ENCODE measurements at regions not wholly inside any gene's neighbourhood (a gene's known extent, or its start where the extent isn't known, plus 50 kb on each side); places are given as distances from the start of the nearest gene placed in this dataset.
"Not testable (repeated sequence)": the region's sequence is repeated elsewhere in the genome, so short reads cannot be mapped to it uniquely, and the experiment has no call there.

DNA sequence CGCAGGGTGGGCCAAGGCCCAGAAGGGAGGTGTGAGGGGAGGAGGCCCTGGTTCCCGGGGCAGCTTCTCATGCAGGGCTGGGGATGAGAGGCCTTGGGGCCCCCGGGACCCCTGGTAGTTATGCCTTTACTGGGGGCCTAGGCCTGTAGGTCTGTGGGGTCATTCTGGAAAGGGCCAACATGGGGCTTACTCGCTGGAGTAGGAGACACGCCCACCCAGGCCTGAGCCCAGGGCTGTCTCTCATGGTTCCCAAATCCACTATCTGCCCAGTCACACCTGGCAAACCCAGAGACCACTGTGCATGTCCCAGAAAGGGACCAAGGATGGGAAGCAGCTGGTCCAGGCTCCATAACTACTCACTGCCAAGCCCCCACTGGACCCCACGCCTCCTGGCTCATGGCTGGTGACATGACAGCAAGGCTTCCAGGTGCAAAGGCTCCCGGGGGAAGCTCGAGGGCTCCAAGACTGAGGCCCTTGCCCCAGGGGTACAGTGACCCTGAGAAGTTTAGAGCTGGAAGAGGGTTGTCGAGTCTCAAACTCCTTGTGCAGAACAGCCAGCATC is 64.2 kb upstream of the ATP12A start:
- no peak for DNase-seq (ENCODE audit: low spot score)

DNA sequence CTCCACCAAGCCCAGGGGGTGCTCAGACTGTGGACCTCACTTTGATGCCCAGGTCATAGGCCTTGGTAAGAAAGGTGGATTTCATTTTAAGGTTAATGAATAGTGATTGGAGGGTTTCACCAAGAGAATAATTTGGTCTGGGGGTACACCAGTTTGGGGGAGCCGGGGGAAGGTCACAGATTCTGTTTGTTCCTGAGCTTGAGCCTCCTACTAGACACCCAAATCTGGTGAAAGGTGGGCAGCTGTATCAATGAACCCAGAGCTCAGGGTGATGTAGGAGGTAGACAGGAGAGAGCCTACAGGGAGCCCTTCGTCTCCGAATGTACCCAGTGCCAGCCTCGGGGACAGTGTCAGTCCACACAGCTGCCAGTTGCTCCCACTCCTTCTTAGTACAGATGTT is 63.7 kb upstream of the ATP12A start:
- no peak for TF ChIP-seq CTCF (IDR thresholded peaks at IDR 0.05)
- no peak for DNase-seq (ENCODE audit: low spot score)
- ATAC-seq (ENCODE audit: low FRiP score): no peak

More for the DNA sequence above, 64.2 kb upstream of the ATP12A start:
- TF ChIP-seq CTCF (IDR thresholded peaks at IDR 0.05): no peak
- no peak for ATAC-seq (ENCODE audit: low FRiP score)

GRCh38 chr13:24617256-24618010 is 62.8 kb upstream of the ATP12A start:
- TF ChIP-seq CTCF (IDR thresholded peaks at IDR 0.05): no peak
- ATAC-seq (ENCODE audit: low FRiP score) (no peak), DNase-seq (ENCODE audit: low spot score) (no peak)

- ATAC-seq (ENCODE audit: low FRiP score) (no peak), DNase-seq (ENCODE audit: low spot score) (no peak)
- TF ChIP-seq CTCF (IDR thresholded peaks at IDR 0.05): no peak
These were observed 61.9 kb upstream of the ATP12A start for GRCh38 chr13:24618011-24618955.

- ATAC-seq (ENCODE audit: low FRiP score) (no peak), DNase-seq (ENCODE audit: low spot score) (no peak)
- TF ChIP-seq CTCF (IDR thresholded peaks at IDR 0.05): no peak
These were observed 60.9 kb upstream of the ATP12A start for GRCh38 chr13:24619282-24619681.

- DNase-seq (ENCODE audit: low spot score); ATAC-seq (ENCODE audit: low FRiP score): not testable (repeated sequence)
These were observed 57.6 kb upstream of the ATP12A start for GRCh38 chr13:24622481-24623148.

DNA sequence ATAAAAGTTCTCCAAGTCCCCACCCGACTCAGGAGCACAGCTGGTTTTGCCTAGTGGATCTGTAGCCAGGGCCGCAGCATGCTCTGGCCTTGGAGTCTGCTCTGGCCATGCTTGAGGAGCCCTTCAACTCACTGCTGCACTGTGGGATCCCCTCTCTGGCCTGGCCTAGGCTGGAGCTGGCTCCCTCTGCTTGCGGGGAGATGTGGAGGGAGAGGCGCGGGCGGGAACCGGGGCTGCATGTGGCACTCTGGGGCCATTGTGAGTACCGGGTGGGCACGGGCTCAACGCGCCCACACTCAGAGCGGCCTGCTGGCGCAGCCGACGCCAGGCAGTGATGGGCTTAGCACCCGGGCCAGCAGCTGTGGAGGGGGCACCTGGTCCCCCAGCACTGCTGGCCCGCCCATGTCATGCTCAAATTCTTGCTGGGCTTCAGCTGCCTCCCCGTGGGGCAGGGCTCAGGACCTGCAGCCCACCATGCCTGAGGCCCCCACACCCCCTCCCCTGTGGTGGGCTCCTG is 57.0 kb upstream of the ATP12A start:
- no peak for TF ChIP-seq CTCF (IDR thresholded peaks at IDR 0.05)
- ATAC-seq (ENCODE audit: low FRiP score): no peak
- no peak for DNase-seq (ENCODE audit: low spot score)
